Bronchial epithelial cell (primary cell): ENCODE measurements at regions not wholly inside any gene's neighbourhood (a gene's known extent, or its start where the extent isn't known, plus 50 kb on each side); places are given as distances from the start of the nearest gene placed in this dataset.

ENCODE experiments used
- DNase-seq: peaks from one replicate; pipeline ENCODE4 v3.0.0-alpha.2; 2010; ENCODE audit warnings: low read depth
- FAIRE-seq: peaks from 2 replicates; lab custom pipeline; 2011; peaks lifted over from hg19 to GRCh38; lab: Jason Lieb, UNC
- H3K27me3 ChIP-seq: 2 replicates; pipeline ENCODE4 v1.5.1; 2011; ENCODE audit warnings: low read length; ENCODE audit not compliant: control insufficient read depth, insufficient read depth
- H3K36me3 ChIP-seq: 2 replicates; pipeline ENCODE4 v1.5.1; 2011; ENCODE audit warnings: low read length; ENCODE audit not compliant: control insufficient read depth, insufficient read depth
- H3K4me3 ChIP-seq: 2 replicates; pipeline ENCODE4 v1.5.1; 2011; ENCODE audit warnings: mild to moderate bottlenecking, low read depth, low read length, control low read depth
- CTCF ChIP-seq: IDR thresholded peaks from 2 replicates; pipeline ENCODE4 v1.5.1; 2011; ENCODE audit warnings: mild to moderate bottlenecking, moderate library complexity, low read length, control low read depth, inconsistent platforms; ENCODE audit not compliant: insufficient read depth, severe bottlenecking

DNA sequence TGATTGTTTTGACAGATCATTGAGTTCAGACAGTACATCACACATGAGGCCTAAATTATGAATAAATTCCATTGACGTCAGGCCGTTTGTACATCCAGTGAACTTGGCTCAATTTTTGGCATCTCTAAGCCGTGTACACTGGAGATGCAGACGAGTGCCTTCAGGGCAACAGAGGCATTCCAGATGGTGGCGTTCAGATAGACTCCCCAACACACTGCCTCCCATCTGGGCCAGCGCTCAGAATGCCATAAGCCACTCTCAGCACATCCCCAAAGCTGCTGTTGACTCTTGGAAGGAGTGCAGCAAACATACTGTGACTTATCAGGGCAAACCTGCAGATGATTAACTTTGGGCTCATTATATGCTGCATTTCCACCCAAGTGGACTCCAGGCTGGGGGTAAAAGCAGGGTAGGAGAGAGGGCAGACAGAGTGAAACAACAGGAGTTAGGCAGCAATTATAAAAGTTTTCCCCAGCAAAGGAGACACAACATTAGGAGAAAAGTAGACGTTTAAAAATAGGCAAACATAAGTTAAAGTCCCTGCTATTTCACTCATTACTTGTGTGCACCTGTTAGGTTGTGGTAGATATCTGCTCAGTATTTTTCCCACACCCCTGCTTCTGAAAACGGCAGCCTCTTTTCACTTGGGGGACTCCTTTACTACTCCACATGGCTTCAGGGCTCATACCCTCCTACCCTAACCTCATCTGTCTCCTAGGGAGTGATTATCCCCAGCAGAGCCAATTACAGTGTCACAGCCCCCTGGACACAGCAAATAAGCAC lies 60.2 kb upstream of the PDE3B start:
- DNase-seq: no peak
- Histone ChIP-seq H3K4me3 (no peak overlapping the region), H3K36me3 (no peaks in the 10 kb centered on the region), H3K27me3 (no peaks in the 10 kb centered on the region)
- FAIRE-seq: no peak
- no peak for TF ChIP-seq CTCF

DNA sequence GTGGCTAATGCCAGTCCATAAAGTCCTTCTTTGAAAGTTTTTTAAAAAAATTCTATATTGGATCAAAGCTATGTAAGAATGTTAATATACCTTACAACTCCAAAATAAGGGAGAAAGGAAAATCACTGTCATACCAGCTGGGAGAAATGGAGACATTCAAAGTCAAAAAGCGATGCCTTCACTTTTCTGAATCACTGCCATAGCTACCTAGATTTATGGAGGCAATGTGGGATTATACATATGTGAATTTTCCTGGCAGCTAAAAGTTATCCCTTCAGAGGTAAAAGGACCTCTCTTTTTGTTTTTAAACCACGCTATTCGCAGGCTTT lies 59.6 kb upstream of the PDE3B start:
- H3K27me3 ChIP-seq: no peaks in the 10 kb centered on the region
- no peak for TF ChIP-seq CTCF
- FAIRE-seq: no peak

DNA sequence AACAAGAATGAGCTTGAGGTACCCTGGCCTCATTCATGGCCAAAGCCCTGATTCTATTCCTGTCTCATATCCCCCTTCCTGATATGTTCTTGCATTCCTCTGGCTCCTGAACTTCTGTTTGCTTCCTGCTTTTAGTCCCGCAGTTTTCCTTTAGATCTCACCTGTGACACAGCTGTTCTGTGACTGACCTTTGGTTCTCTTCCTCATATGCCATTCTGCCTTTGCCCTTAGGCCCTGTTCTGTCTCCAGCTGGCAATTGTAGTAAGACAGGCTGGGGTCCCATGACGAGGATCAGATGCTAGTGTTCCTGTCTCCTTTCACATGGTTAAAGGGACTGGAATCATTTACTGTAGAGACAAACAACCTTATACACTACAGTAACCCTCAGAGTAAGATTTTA lies 59.0 kb upstream of the PDE3B start:
- Histone ChIP-seq H3K4me3 (no peak overlapping the region), H3K27me3 (no peaks in the 10 kb centered on the region), H3K36me3 (no peaks in the 10 kb centered on the region)
- TF ChIP-seq CTCF: no peak
- DNase-seq (no peak), FAIRE-seq (no peak)

More for the DNA sequence above, 59.6 kb upstream of the PDE3B start:
- no peak for DNase-seq
- Histone ChIP-seq H3K4me3 (no peak overlapping the region), H3K36me3 (no peaks in the 10 kb centered on the region)

DNA sequence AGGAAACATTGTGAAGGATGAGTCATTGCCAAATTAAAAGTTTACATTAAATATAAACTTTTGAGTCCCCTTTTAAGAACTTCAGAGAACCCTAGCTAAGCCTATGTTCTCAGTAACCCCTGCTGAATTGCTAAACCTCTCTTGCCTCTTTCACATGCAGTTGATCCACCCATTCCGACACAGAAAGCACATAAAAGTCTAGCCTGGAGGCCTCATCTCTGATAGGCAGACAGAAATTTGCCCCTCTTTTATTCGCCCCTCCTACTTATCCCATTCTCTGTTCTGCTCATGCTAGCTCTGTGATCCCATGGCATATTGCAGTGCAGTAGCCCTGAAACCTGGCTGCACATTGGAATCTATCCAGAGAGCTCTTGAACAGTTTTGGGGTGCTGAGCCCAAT lies 58.2 kb upstream of the PDE3B start:
- DNase-seq: no peak
- Histone ChIP-seq H3K36me3 (no peaks in the 10 kb centered on the region), H3K27me3 (no peaks in the 10 kb centered on the region), H3K4me3 (no peak overlapping the region)
- no peak for FAIRE-seq
- no peak for TF ChIP-seq CTCF

- TF ChIP-seq CTCF: no peak
- no peak for FAIRE-seq
- H3K4me3 ChIP-seq: no peak overlapping the region
- DNase-seq: no peak
- no peaks in the 10 kb centered on the region for H3K27me3 ChIP-seq
- no peaks in the 10 kb centered on the region for H3K36me3 ChIP-seq
Measured at GRCh38 chr11:14587258-14587657, 56.3 kb upstream of the PDE3B start.

DNA sequence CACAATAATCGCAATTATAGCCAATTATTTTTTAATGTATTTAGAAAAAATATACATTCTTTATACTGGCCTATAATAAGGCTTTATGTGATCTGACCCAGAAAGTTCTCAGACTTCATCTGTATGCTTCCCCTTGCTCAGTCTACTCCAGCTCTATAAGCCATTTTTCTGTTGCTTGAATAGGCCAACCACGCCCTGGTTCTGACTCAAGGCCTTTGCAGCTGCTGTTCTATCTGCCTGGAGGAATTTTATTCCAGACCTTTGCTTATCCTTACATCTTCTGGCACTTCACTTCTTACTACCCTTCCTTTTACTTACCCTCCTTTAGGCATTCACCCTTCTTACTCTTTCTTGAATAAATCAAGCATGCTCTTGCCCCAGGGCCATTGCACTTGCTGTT lies 54.9 kb upstream of the PDE3B start:
- Histone ChIP-seq H3K4me3 (no peak overlapping the region), H3K27me3 (no peaks in the 10 kb centered on the region), H3K36me3 (no peaks in the 10 kb centered on the region)
- no peak for TF ChIP-seq CTCF
- FAIRE-seq: no peak
- peak; percentile 15 for DNase-seq
